HEK293T (cell line): ENCODE measurements at regions not wholly inside any gene's neighbourhood (a gene's known extent, or its start where the extent isn't known, plus 50 kb on each side); places are given as distances from the start of the nearest gene placed in this dataset.
"Not testable (repeated sequence)": the region's sequence is repeated elsewhere in the genome, so short reads cannot be mapped to it uniquely, and the experiment has no call there.

Experiments used
- CTCF ChIA-PET: fragments of 350-600 bp; formaldehyde crosslinking; extraction: SDS; loops from one replicate; lab custom pipeline; 2021; ENCODE audit warnings: antibody characterized with exemption, inconsistent platforms; lab: Yijun Ruan, JAX
- POLR2A ChIA-PET: fragments of 350-600 bp; formaldehyde crosslinking; extraction: SDS; loops from one replicate; lab custom pipeline; 2020; ENCODE audit warnings: antibody characterized with exemption, inconsistent platforms; lab: Yijun Ruan, JAX
- DNase-seq: peaks from one replicate; pipeline ENCODE4 v3.0.0; 2012; ENCODE audit warnings: mixed read lengths; ENCODE audit errors: extremely low spot score
- ARNT ChIP-seq: fragments of 450-650 bp; IDR thresholded peaks from 2 replicates; pipeline ENCODE4 v1.6.1; 2017; ENCODE audit warnings: mild to moderate bottlenecking
- BHLHE40 ChIP-seq: fragments of 450-650 bp; IDR thresholded peaks from 2 replicates; pipeline ENCODE4 v1.6.1; 2016; ENCODE audit warnings: mild to moderate bottlenecking, moderate library complexity, borderline replicate concordance
- CTBP1 ChIP-seq: fragments of 450-650 bp; IDR thresholded peaks from 2 replicates; pipeline ENCODE4 v1.6.1; 2016; ENCODE audit warnings: borderline replicate concordance
- ELF4 ChIP-seq: fragments of 450-650 bp; IDR thresholded peaks from 2 replicates; pipeline ENCODE4 v1.6.1; 2017; ENCODE audit warnings: antibody characterized with exemption
- FOXA1 ChIP-seq: fragments of 450-650 bp; IDR thresholded peaks from 2 replicates; pipeline ENCODE4 v1.6.1; 2016; ENCODE audit warnings: mild to moderate bottlenecking
- FOXK2 ChIP-seq: fragments of 450-650 bp; IDR thresholded peaks from 2 replicates; pipeline ENCODE4 v1.6.1; 2016; ENCODE audit warnings: mild to moderate bottlenecking
- FOXM1 ChIP-seq: fragments of 450-650 bp; IDR thresholded peaks from 2 replicates; pipeline ENCODE4 v1.6.1; 2017; ENCODE audit warnings: mild to moderate bottlenecking, borderline replicate concordance
- HDGF ChIP-seq: fragments of 450-650 bp; IDR thresholded peaks from 2 replicates; pipeline ENCODE4 v1.6.1; 2017; ENCODE audit warnings: antibody characterized with exemption, borderline replicate concordance
- L3MBTL2 ChIP-seq: fragments of 450-650 bp; conservative IDR thresholded peaks from 2 replicates; pipeline ENCODE4 v1.6.1; 2016; ENCODE audit warnings: mild to moderate bottlenecking
- LEF1 ChIP-seq: fragments of 450-650 bp; IDR thresholded peaks from 2 replicates; pipeline ENCODE4 v1.6.1; 2017; ENCODE audit warnings: mild to moderate bottlenecking, borderline replicate concordance
- NFRKB ChIP-seq: fragments of 450-650 bp; IDR thresholded peaks from 2 replicates; pipeline ENCODE4 v1.6.1; 2016; ENCODE audit warnings: mild to moderate bottlenecking, moderate library complexity
- SP1 ChIP-seq: fragments of 450-650 bp; IDR thresholded peaks from 2 replicates; pipeline ENCODE4 v1.6.1; 2017
- SUZ12 ChIP-seq: fragments of 450-650 bp; IDR thresholded peaks from 2 replicates; pipeline ENCODE4 v1.6.1; 2016; ENCODE audit warnings: mild to moderate bottlenecking
- TARDBP ChIP-seq: fragments of 450-650 bp; IDR thresholded peaks from 2 replicates; pipeline ENCODE4 v1.6.1; 2016
- ZNF384 ChIP-seq: fragments of 450-650 bp; IDR thresholded peaks from 2 replicates; pipeline ENCODE4 v1.6.1; 2016
- TF ChIP-seq, protein P1 (sequence below): fragments of 450-650 bp; IDR thresholded peaks from 2 replicates; pipeline ENCODE4 v1.6.1; 2016

DNA sequence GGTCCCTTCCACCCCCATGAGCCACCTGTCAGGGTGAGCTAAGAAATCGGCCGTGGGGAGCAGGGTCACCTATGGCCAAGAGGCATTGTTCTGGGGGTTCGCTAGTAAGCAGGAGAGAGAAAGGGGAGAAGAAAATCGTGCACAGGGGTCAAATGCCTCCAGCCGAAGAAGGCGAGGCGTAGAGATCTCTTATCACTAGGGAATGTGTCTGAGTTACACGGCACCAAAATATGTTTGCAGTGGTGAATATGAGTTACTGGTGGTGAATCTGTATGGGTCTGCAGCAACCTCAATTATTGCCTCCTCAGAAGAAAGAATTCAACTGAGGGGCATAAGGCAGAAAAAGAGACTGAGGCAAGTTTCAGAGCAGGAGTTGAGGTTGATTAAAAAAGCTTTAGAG lies 54.2 kb upstream of the RABGAP1L start:
- CTCF ChIA-PET: no interaction called here
- POLR2A ChIA-PET: no interaction called here
- no peak for TF ChIP-seq FOXA1
- TF ChIP-seq ARNT: no peak
- TF ChIP-seq NFRKB: no peak
- no peak for TF ChIP-seq HDGF
- TF ChIP-seq SUZ12: no peak
- no peak for DNase-seq

DNA sequence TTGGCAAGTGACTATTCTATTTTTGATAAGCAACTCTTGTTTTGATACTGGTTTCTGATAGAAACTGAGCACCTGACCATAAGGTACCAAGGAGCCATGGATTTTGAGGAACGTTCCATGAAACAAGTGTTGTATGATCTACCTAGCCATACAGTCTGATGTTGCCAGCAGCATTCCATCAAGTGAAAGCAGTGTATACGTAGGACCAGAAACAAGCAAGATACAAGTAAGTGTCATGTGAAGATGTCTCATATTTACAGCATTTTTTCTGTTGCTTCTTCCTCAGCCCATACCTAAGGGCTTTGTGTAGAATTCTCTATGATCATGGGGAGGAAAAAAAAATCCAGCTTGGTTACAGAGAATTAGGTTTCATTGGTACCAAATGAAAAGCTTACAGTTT lies 55.6 kb upstream of the RABGAP1L start:
- no peak for TF ChIP-seq ELF4
- no peak for TF ChIP-seq ARNT
- no peak for TF ChIP-seq TARDBP
- ChIA-PET POLR2A (no interaction called here), CTCF (interaction anchor here (0.7 kb wide), 1 partner anchor 114 kb away, joined by 4 read pairs; no protein-coding TSS in a partner anchor)
- DNase-seq: no peak

DNA sequence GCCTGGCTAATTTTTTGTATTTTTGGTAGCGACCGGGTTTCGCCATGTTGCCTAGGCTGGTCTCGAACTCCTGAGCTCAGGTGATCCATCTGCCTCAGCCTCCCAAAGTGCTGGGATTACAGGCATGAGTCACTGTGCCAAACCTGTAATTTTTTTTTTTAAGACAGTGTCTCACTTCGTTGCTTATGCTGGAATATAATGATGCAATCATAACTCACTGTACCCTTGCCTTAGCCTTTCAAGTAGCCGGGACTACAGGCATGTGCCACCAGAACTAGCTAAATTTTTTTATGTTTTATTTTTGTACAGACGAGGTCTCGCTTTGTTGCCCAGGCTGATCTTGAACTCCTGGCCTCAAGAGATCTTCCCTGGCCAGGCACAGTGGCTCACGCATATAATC lies 57.3 kb upstream of the RABGAP1L start:
- CTCF ChIA-PET, DNase-seq, POLR2A ChIA-PET: not testable (repeated sequence)

DNA sequence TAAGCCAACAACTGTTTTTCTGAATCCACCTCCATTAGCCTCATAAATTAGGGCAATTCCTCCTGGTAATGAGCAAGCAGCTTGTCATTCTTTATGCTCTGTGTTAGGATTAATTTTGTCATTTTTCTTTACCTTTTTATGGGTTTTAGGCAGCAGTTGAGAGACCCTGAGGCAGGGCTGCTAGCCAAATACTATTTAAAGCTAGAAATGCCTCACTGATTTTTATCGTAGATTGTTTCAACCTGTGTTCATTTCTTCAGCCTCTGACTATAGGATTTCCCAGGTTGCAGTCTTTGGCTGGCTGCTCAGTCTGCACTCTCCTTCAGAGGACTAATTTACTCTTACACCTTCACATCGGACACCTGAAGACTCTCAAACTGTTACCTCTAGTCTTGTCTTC lies 61.9 kb upstream of the RABGAP1L start:
- TF ChIP-seq SP1 (no peak), ZNF384 (no peak), BHLHE40 (no peak), NFRKB (no peak)
- TF ChIP-seq, protein P1, sequence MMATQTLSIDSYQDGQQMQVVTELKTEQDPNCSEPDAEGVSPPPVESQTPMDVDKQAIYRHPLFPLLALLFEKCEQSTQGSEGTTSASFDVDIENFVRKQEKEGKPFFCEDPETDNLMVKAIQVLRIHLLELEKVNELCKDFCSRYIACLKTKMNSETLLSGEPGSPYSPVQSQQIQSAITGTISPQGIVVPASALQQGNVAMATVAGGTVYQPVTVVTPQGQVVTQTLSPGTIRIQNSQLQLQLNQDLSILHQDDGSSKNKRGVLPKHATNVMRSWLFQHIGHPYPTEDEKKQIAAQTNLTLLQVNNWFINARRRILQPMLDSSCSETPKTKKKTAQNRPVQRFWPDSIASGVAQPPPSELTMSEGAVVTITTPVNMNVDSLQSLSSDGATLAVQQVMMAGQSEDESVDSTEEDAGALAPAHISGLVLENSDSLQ: no peak
- CTCF ChIA-PET: no interaction called here
- POLR2A ChIA-PET: no interaction called here
- no peak for DNase-seq

DNA sequence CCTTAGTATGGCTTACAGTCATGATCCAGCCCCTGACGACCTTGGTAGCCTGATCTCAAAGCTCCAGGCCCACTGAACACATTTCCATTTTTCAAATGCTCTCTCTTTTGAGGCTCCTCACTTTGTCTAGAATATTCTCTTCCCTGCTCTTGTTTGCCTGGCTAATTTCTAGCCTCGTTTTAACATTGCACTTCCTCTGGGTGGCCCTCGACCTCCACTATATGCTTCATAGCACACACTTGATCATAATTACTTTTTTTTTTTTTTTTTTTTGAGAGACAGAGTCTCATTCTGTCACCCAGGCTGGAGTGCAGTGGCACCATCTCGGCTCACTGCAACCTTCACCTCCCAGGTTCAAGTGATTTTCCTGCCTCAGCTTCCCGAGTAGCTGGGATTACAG lies 65.5 kb upstream of the RABGAP1L start:
- CTCF ChIA-PET, POLR2A ChIA-PET: not testable (repeated sequence)
- peak; percentile 25 for DNase-seq
- peak; percentile 94 for TF ChIP-seq ZNF384

DNA sequence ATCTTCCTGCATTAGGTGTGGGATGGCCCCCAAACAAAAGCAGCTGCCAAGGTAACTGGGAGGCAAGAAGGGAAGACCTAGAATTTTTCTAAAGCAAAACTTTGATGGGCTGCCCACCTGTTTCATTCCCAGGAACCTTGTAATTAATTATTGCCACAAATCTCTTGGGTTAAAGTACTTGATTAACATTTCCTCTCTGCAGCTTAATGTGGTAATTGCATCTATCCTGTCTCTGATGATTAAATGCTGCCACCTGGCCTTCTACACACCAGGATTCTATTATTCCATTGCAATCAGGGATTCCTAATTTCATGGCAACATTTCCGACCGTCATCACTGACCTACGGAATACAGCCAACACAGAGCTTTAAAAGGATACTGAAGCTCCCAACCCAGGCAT lies 68.3 kb upstream of the RC3H1 start:
- DNase-seq: no peak
- POLR2A ChIA-PET: no interaction called here
- TF ChIP-seq ARNT (no peak), SP1 (no peak), SUZ12 (no peak), ZNF384 (no peak), CTBP1 (no peak), BHLHE40 (no peak), FOXA1 (no peak), TARDBP (no peak), NFRKB (no peak), FOXK2 (no peak)
- TF ChIP-seq, protein P1: no peak
- CTCF ChIA-PET: no interaction called here

DNA sequence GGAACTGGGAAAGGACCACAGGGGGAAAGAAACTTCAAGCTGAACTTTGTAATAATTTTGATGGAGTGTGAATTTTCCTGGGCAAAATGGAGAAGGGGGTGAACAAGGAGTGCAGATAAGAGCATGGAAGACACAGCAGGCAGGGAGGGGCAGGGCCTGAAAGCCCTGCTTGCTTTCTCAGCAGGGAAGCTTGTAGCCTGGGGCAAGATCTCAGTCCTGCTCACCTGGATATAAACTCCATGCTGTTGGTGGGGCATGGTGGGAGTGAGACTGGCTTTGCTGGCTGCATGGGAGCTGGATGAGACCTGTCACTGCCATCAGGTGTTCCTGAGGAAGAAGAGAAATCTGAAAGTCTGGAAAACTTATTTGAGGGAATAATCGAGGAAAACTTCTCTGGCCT lies 58.7 kb upstream of the RC3H1 start:
- TF ChIP-seq ELF4: no peak
- no peak for TF ChIP-seq HDGF
- TF ChIP-seq LEF1: no peak
- TF ChIP-seq, protein P1: no peak
- no peak for TF ChIP-seq CTBP1
- no peak for DNase-seq
- CTCF ChIA-PET: no interaction called here
- POLR2A ChIA-PET: no interaction called here

DNA sequence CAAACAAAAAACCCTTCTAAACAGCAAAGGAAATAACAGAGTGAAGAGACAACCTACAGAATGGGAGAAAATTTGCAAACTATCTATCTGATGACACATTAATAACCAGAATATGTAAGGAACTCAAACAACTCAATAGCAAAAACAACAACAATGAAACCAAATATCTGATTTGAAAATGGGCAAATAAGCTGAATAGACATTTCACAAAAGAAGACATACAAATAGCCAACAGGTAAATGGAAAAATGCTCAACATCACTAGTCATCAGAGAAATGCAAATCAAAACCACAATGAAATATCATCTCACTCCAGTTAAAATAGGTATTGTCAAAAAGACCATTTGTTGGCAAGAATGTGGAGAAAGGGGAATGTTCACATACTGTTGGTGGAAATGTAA lies 57.6 kb upstream of the RC3H1 start:
- no peak for DNase-seq
- ChIA-PET CTCF (no interaction called here), POLR2A (no interaction called here)
- no peak for TF ChIP-seq ARNT
- TF ChIP-seq FOXM1: no peak
- TF ChIP-seq BHLHE40: no peak
- no peak for TF ChIP-seq CTBP1
- no peak for TF ChIP-seq HDGF
- TF ChIP-seq NFRKB: no peak
- TF ChIP-seq L3MBTL2: no peak
- no peak for TF ChIP-seq FOXK2
- no peak for TF ChIP-seq SUZ12
- TF ChIP-seq ELF4: no peak

DNA sequence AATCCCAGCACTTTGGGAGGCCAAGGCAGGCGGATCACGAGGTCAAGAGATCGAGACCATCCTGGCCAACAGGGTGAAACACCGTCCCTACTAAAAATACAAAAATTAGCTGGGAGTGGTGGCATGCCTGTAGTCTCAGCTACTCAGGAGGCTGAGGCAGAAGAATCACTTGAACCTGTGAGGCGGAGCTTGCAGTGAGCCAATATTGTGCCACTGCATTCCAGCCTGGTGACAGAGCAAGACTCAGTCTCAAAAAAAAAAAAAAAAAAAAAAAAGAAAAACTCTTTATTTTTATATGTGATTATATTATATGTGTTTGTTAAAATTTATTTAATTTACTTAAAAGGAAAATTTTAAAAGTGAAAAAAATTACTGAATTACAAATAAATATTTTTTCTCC lies 56.8 kb upstream of the RC3H1 start:
- DNase-seq, POLR2A ChIA-PET, CTCF ChIA-PET: not testable (repeated sequence)
